HUES6 (cell line): ENCODE measurements at regions not wholly inside any gene's neighbourhood (a gene's known extent, or its start where the extent isn't known, plus 50 kb on each side); places are given as distances from the start of the nearest gene placed in this dataset.
"Not testable (repeated sequence)": the region's sequence is repeated elsewhere in the genome, so short reads cannot be mapped to it uniquely, and the experiment has no call there.

Experiments
- H3K27ac ChIP-seq: 2 replicates; pipeline ENCODE4 v1.7.0; 2013; ENCODE audit warnings: low read depth, mild to moderate bottlenecking, low read length, inconsistent platforms
- H3K27me3 ChIP-seq: 2 replicates; pipeline ENCODE4 v1.6.1; 2013; ENCODE audit warnings: low read length; ENCODE audit not compliant: control insufficient read depth, insufficient read depth
- H3K36me3 ChIP-seq: 2 replicates; pipeline ENCODE4 v1.6.1; 2013; ENCODE audit warnings: low read length; ENCODE audit not compliant: control insufficient read depth, insufficient read depth
- H3K4me1 ChIP-seq: 2 replicates; pipeline ENCODE4 v1.6.1; 2013; ENCODE audit warnings: low read length; ENCODE audit not compliant: control insufficient read depth, insufficient read depth
- H3K4me3 ChIP-seq: 2 replicates; pipeline ENCODE4 v1.5.1; 2013; ENCODE audit warnings: low read depth, low read length
- H3K9ac ChIP-seq: one replicate; pipeline ENCODE4 v1.6.1; 2013; ENCODE audit warnings: mild to moderate bottlenecking, low read length
- H3K9me3 ChIP-seq: 2 replicates; pipeline ENCODE4 v1.6.1; 2013; ENCODE audit warnings: low read depth, low read length; ENCODE audit not compliant: control insufficient read depth, insufficient read depth

DNA sequence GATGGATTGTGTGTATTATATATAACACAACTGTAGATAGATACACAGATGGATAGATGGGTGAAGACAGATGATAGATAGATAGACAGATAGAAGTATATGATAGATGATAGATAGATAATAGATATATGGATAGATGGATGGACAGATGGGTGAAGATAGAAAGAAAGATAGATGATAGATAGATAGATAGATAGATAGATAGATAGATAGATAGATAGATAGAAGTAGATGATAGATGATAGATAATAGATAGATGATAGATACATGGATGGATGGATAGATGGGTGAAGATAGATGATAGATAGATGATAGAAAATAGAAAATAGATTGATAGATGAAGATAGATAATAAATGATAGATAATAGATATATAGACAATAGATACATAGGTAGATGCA lies 83.3 kb downstream of the FOXF2 start:
- Histone ChIP-seq H3K36me3 (no peaks in the 10 kb centered on the region), H3K4me1 (peaks cover 7% of the 10 kb centered on the region), H3K27ac (no peak overlapping the region), H3K9ac (no peak overlapping the region), H3K9me3 (no peaks in the 10 kb centered on the region), H3K4me3 (no peak overlapping the region), H3K27me3 (no peaks in the 10 kb centered on the region)

DNA sequence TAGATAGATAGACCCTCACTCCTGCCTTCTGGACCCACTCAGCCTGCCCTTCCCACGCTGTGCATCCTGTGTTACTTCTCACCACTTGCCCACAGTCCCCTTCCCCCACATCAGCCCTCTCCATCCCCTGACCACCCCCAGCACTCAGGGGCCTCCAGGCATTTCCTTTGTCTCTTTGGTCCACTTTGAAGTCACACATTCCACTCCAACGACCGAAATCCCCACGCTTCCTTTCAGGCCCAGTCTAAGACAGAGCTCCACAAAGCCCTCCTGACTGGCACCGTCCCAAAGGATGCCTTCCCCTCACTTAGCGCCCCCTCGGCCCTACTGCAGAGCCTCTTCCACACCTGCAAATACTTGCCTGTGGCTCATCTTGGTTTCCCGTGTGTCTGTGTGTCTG lies 83.8 kb downstream of the FOXF2 start:
- no peak overlapping the region for H3K27ac ChIP-seq

DNA sequence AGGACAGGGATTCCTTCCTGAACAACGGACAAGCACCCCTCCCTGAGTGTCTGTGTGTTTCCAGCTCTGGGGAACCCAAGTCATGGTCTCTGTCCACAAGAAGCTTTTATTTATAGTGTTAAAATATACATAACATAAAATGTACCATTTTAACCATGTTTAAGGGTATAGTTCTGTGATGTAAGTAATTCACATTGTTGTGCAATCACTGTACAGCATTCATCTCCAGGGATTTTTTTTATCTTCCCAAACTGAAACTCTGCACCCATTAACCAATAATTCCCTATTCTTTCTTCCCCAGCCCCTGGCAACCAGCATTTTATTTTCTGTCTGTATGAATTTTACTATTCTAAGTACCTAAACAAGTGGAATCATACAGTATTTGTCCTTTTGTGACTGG lies 84.2 kb downstream of the FOXF2 start:
- Histone ChIP-seq H3K4me1 (no peaks in the 10 kb centered on the region), H3K4me3 (no peak overlapping the region)

More for the DNA sequence above, 83.8 kb downstream of the FOXF2 start:
- Histone ChIP-seq H3K36me3 (no peaks in the 10 kb centered on the region), H3K27me3 (no peaks in the 10 kb centered on the region), H3K4me1 (peaks cover 3% of the 10 kb centered on the region; the same call in 1 of the 2 replicates), H3K4me3 (no peak overlapping the region), H3K9me3 (no peaks in the 10 kb centered on the region), H3K9ac (no peak overlapping the region)

DNA sequence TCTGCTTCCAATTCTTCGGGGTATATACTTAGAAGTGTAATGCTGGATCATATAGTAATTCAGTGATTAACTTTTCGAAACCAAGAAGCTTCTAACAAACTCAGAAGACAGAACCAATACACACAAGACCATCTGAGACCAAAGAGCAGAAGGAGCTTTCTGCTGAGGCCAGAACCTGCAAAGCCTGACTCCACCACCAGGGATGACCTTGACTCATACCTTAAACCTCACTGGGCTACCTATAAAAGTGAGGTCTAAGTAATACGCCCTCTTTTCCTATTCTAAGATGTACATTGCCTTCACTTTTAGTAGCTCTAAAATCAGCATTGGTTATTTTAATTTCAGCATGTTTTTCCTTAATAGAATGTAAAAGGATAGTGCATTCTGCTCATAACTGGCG lies 84.8 kb downstream of the FOXF2 start:
- H3K27ac ChIP-seq: no peak overlapping the region
- no peak overlapping the region for H3K9ac ChIP-seq
- H3K27me3 ChIP-seq: no peaks in the 10 kb centered on the region
- no peaks in the 10 kb centered on the region for H3K9me3 ChIP-seq
- H3K4me1 ChIP-seq: no peaks in the 10 kb centered on the region
- no peaks in the 10 kb centered on the region for H3K36me3 ChIP-seq
- H3K4me3 ChIP-seq: no peak overlapping the region

More for the DNA sequence above, 84.2 kb downstream of the FOXF2 start:
- Histone ChIP-seq H3K27ac (no peak overlapping the region), H3K36me3 (no peaks in the 10 kb centered on the region), H3K27me3 (no peaks in the 10 kb centered on the region), H3K9ac (no peak overlapping the region), H3K9me3 (no peaks in the 10 kb centered on the region)

DNA sequence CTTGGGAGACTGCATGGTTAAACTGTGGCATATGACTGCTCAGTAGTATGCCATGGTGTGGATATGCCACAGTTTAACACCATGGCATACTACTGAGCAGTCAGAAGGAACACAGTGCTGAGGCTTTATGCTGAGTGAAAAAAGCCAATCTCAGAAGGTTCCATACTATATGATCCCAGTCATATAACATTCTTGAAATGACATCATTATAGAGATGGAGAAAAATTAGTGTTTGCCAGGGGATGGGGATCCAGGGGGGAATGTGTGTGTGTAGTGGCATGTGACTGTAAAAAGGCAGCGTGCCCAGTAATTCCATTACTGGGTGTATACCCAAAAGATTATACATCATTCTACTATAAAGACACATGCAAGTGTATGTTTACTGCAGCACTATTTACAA lies 85.8 kb downstream of the FOXF2 start:
- Histone ChIP-seq H3K4me3 (no peak overlapping the region), H3K4me1 (no peaks in the 10 kb centered on the region), H3K27ac (no peak overlapping the region), H3K36me3 (no peaks in the 10 kb centered on the region), H3K27me3 (no peaks in the 10 kb centered on the region), H3K9me3 (no peaks in the 10 kb centered on the region), H3K9ac (no peak overlapping the region)

DNA sequence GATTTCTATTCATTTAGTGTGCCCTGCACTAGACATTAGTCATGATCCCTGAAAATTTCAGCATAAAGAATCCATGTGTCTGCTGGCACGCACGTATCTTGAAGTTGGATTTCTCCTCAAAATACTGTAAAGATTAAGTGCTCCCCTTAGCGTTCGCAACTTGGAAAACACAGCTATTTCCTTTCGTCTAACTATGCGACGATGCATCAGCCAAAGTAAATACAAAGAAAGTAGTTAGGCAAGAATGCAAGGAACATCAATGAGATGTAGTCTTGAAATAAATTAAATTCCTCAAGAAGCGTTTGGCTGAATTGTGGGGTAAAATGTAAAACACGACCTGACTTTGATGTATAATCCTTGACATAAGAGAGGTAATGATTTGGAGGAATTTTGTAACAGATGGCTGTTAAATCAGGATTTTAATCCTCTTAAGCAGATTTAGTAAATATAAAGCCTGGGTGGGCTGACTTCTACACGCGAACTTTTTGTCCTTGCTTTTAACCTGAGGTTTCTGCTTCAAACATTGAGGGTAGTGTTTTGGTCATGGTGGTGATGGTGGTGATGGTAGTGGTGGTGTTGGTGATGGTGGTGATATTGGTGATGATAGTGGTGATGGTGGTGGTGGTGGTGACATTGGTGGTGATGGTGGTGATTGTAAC lies 88.2 kb downstream of the FOXF2 start:
- Histone ChIP-seq H3K36me3 (no peaks in the 10 kb centered on the region), H3K9ac (no peak overlapping the region), H3K27ac (no peak overlapping the region), H3K4me3 (no peak overlapping the region), H3K9me3 (no peaks in the 10 kb centered on the region), H3K4me1 (no peaks in the 10 kb centered on the region), H3K27me3 (no peaks in the 10 kb centered on the region)

DNA sequence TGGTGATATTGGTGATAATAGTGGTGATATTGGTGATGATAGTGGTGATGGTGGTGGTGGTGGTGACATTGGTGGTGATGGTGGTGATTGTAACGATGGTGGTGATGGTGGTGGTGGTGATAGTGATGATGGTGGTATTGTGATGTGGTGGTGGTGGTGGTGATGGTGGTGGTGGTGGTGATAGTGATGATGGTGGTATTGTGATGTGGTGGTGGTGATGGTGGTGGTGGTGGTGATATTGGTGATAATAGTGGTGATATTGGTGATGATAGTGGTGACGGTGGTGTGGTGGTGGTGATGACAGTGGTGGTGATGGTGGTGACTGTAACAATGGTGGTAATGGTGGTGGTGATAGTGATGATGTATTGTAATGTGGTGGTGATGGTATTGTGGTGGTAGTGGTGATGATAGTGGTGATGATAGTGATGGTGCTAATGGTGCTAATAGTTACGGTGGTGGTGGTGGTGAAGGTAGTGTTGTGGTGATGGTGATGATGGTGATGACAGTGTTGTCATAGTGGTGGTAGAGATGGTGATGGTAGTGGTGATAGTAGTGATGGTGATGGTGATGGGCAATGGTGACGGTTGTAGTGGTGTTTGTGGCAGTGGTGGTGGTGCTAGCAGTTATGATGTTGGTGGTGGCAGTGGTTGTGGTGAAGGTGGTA lies 88.9 kb downstream of the FOXF2 start:
- H3K36me3 ChIP-seq, H3K4me3 ChIP-seq, H3K9ac ChIP-seq, H3K4me1 ChIP-seq, H3K27ac ChIP-seq, H3K27me3 ChIP-seq, H3K9me3 ChIP-seq: not testable (repeated sequence)

DNA sequence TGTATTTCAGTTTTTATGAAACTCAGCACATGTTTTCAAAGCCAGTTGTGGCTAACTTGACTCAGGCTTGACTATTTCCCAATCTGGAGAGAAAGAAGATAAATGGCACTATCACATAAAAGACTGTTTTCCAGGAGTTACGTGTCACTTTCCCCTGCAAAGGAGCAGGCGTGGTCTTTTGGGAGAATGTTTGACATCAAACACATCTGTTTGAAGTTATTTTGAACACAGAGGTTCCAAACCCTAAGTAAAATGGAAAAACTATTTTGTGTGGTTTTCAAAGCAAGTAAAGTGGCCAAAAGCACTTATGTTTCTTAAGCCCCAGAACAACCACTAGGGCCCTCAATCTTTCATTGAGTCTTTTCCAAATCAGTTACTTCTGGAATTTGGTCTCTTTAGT lies 89.7 kb downstream of the FOXF2 start:
- H3K27me3 ChIP-seq: no peaks in the 10 kb centered on the region
- no peak overlapping the region for H3K9ac ChIP-seq
- no peaks in the 10 kb centered on the region for H3K4me1 ChIP-seq
- H3K4me3 ChIP-seq: no peak overlapping the region
- no peaks in the 10 kb centered on the region for H3K9me3 ChIP-seq
- no peak overlapping the region for H3K27ac ChIP-seq
- H3K36me3 ChIP-seq: no peaks in the 10 kb centered on the region

DNA sequence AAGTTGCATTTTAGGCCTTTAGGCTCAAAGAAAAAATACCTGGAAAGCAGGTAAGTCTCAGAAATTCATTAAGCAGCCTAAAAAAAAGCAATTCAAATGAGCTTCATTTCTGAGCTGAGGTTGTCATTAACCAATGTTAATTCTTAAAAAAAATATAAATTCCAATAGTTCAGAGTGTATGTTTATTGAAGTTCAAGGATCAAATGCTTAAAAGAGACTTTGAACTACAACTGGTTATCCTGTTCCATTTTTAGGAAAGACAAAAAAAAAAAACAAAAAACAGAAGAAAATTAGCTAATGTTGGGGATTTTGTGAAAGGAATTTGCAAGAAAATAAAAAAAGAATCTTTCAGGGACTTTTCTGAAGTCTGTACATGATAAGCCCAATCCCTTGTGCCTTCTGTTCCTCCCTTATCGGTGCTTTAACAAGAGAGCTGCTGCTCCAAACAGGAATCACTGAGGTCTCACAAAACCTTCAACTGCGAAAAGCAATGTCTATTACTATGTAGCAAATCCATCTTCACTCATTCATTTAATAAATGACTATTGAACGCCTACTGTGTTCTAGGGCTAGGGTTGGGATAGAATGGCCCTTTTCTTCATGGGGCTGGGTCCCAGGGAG lies 90.3 kb downstream of the FOXF2 start:
- no peaks in the 10 kb centered on the region for H3K27me3 ChIP-seq
- no peaks in the 10 kb centered on the region for H3K4me1 ChIP-seq
- H3K4me3 ChIP-seq: no peak overlapping the region
- H3K9me3 ChIP-seq: no peaks in the 10 kb centered on the region
- no peak overlapping the region for H3K27ac ChIP-seq
- no peak overlapping the region for H3K9ac ChIP-seq
- no peaks in the 10 kb centered on the region for H3K36me3 ChIP-seq

DNA sequence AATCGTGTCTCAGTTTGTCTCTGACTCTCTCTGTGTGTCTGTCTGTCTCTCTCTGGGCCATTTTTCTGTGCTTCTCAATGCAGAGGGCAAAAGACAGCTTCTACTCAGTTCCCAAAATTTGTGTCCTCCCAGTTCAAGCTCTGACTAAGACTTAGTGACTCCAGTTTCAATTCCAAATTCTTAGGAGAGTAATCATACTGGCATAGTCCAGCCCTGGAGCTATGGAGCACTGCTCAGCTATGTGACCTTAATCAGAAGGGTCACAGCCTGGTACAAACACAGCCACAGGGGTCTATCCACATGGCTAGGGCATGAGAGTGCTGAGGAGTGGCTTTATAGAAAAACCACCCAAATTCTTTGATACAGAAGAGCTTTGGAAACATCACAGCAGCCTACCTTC lies 91.9 kb downstream of the FOXF2 start:
- no peaks in the 10 kb centered on the region for H3K27me3 ChIP-seq
- no peak overlapping the region for H3K27ac ChIP-seq
- H3K9me3 ChIP-seq: no peaks in the 10 kb centered on the region
- H3K4me1 ChIP-seq: no peaks in the 10 kb centered on the region
- no peak overlapping the region for H3K4me3 ChIP-seq
- H3K36me3 ChIP-seq: no peaks in the 10 kb centered on the region
- H3K9ac ChIP-seq: no peak overlapping the region

DNA sequence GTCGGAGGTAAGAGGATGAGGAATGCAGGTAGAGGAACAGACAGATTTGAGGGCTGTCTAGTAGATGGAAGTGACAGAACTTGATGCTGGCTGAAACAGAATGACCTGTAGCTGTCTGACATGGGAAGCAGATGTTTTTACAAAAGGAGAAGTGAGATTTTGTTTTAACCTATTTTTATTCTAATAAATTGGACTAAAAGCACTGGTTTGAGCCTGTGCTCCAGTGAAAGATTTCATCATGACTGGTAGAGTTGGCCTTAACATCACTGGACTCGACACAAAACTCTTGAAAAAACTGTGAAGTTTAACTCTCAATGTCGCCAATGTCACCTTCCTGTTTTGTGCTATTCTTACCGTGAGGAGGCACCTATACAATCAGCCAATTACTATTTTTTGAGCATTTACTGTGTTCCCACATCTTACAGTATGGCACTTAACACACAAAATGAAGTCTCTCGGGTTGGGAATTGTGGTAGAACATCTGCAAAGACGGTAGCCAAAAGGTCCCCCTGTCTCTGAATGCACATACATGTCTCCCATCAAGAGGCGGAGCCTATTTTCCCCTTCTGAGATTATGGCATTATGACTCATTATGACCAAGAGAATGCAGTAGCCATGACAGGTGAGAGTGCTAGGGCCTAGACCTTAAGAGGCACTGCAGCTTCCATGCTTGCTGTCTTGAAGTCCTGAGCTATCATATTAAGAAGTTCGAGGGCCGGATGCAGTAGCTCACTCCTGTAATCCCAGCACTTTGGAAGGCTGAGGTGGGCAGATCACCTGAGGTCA lies 93.2 kb downstream of the FOXF2 start:
- no peaks in the 10 kb centered on the region for H3K36me3 ChIP-seq
- no peaks in the 10 kb centered on the region for H3K27me3 ChIP-seq
- H3K27ac ChIP-seq: no peak overlapping the region
- no peaks in the 10 kb centered on the region for H3K9me3 ChIP-seq
- no peak overlapping the region for H3K4me3 ChIP-seq
- H3K4me1 ChIP-seq: no peaks in the 10 kb centered on the region
- H3K9ac ChIP-seq: no peak overlapping the region
